Ishikawa (cell line): ENCODE measurements at regions not wholly inside any gene's neighbourhood (a gene's known extent, or its start where the extent isn't known, plus 50 kb on each side); places are given as distances from the start of the nearest gene placed in this dataset.

Experiments
- CEBPB ChIP-seq: IDR thresholded peaks from 2 replicates; pipeline ENCODE4 v1.6.1; 2012
- CREB1 ChIP-seq: IDR thresholded peaks from 2 replicates; pipeline ENCODE4 v1.6.1; 2012; ENCODE audit warnings: low read depth
- EGR1 ChIP-seq: IDR thresholded peaks from 2 replicates; pipeline ENCODE4 v1.6.1; 2012
- EP300 ChIP-seq: IDR thresholded peaks from 2 replicates; pipeline ENCODE4 v1.6.1; 2012; ENCODE audit warnings: borderline replicate concordance
- FOXM1 ChIP-seq: IDR thresholded peaks from 2 replicates; pipeline ENCODE4 v1.6.1; 2012; ENCODE audit warnings: low read depth, borderline replicate concordance
- MAX ChIP-seq: IDR thresholded peaks from 2 replicates; pipeline ENCODE4 v1.6.1; 2012
- NFIC ChIP-seq: IDR thresholded peaks from 2 replicates; pipeline ENCODE4 v1.6.1; 2012
- RAD21 ChIP-seq: IDR thresholded peaks from 2 replicates; pipeline ENCODE4 v1.6.1; 2012; ENCODE audit warnings: low read depth
- REST ChIP-seq: IDR thresholded peaks from 2 replicates; pipeline ENCODE4 v1.6.1; 2012; ENCODE audit warnings: low read depth, mild to moderate bottlenecking
- TAF1 ChIP-seq: IDR thresholded peaks from 2 replicates; pipeline ENCODE4 v1.6.1; 2012; ENCODE audit warnings: low read depth, mild to moderate bottlenecking
- TCF12 ChIP-seq: IDR thresholded peaks from 2 replicates; pipeline ENCODE4 v1.6.1; 2012; ENCODE audit warnings: low read depth
- TEAD4 ChIP-seq: IDR thresholded peaks from 2 replicates; pipeline ENCODE4 v1.6.1; 2012
- USF1 ChIP-seq: IDR thresholded peaks from 2 replicates; pipeline ENCODE4 v1.6.1; 2012
- YY1 ChIP-seq: IDR thresholded peaks from 2 replicates; pipeline ENCODE4 v1.6.1; 2012; ENCODE audit warnings: low read depth
- ZBTB7A ChIP-seq: IDR thresholded peaks from 2 replicates; pipeline ENCODE4 v1.6.1; 2012; ENCODE audit warnings: low read depth

GRCh38 chr2:67950919-67951318 is 111.9 kb downstream of the C1D start:
- TF ChIP-seq EGR1 (no peak), TCF12 (no peak), NFIC (no peak), ZBTB7A (no peak), RAD21 (no peak), CREB1 (no peak), CEBPB (no peak), REST (no peak), TAF1 (no peak), USF1 (no peak), MAX (no peak), TEAD4 (no peak), FOXM1 (no peak), YY1 (no peak), EP300 (no peak)

GRCh38 chr2:67952066-67952465 is 110.7 kb downstream of the C1D start:
- no peak for TF ChIP-seq CREB1
- TF ChIP-seq TCF12 = no peak
- no peak for TF ChIP-seq RAD21
- TF ChIP-seq CEBPB = no peak
- no peak for TF ChIP-seq EP300
- no peak for TF ChIP-seq TEAD4
- no peak for TF ChIP-seq USF1
- no peak for TF ChIP-seq REST
- TF ChIP-seq MAX = no peak
- TF ChIP-seq EGR1 = no peak
- TF ChIP-seq YY1 = no peak
- TF ChIP-seq FOXM1 = no peak
- no peak for TF ChIP-seq ZBTB7A
- TF ChIP-seq TAF1 = no peak
- TF ChIP-seq NFIC = no peak

- TF ChIP-seq EP300 = 0 out of 2 replicates have a peak, but pooled peaks have one; percentile 25
- peak; percentile 28; the same call in 1 of the 2 replicates for TF ChIP-seq NFIC
- no peak for TF ChIP-seq ZBTB7A
- TF ChIP-seq CEBPB = no peak
- TF ChIP-seq EGR1 = no peak
- TF ChIP-seq TAF1 = no peak
- peak; percentile 65 for TF ChIP-seq MAX
- TF ChIP-seq USF1 = peak; percentile 34; the same call in 1 of the 2 replicates
- TF ChIP-seq RAD21 = no peak
- no peak for TF ChIP-seq TCF12
- TF ChIP-seq CREB1 = no peak
- TF ChIP-seq YY1 = no peak
Measured at GRCh38 chr2:67954093-67954748, 108.6 kb downstream of the C1D start.

GRCh38 chr2:67955748-67956603 is 106.8 kb downstream of the C1D start:
- TF ChIP-seq CEBPB = no peak
- no peak for TF ChIP-seq YY1
- TF ChIP-seq MAX = no peak
- TF ChIP-seq REST = no peak
- no peak for TF ChIP-seq EP300
- no peak for TF ChIP-seq RAD21
- TF ChIP-seq TEAD4 = no peak
- TF ChIP-seq TAF1 = no peak
- TF ChIP-seq TCF12 = no peak
- TF ChIP-seq CREB1 = no peak
- TF ChIP-seq EGR1 = no peak
